C4-2B (cell line): ENCODE measurements at regions not wholly inside any gene's neighbourhood (a gene's known extent, or its start where the extent isn't known, plus 50 kb on each side); places are given as distances from the start of the nearest gene placed in this dataset.
"Not testable (repeated sequence)": the region's sequence is repeated elsewhere in the genome, so short reads cannot be mapped to it uniquely, and the experiment has no call there.

ENCODE experiments used
- CTCF ChIP-seq: fragments of 450-650 bp; conservative IDR thresholded peaks from 2 replicates; pipeline ENCODE4 v1.5.1; 2017; ENCODE audit warnings: mild to moderate bottlenecking
- ZFX ChIP-seq: fragments of 450-650 bp; IDR thresholded peaks from 2 replicates; pipeline ENCODE4 v1.6.1; 2017

GRCh38 chr7:91790646-91791045 lies 89.9 kb downstream of the MTERF1 start:
- TF ChIP-seq CTCF, ZFX: not testable (repeated sequence)
